Loucy (cell line): ENCODE measurements at regions not wholly inside any gene's neighbourhood (a gene's known extent, or its start where the extent isn't known, plus 50 kb on each side); places are given as distances from the start of the nearest gene placed in this dataset.

Source experiments
- H2AFZ ChIP-seq: fragments of 200-600 bp; sonication (generic); 2 replicates; pipeline ENCODE4 v1.6.0; 2016; ENCODE audit warnings: antibody characterized with exemption, mild to moderate bottlenecking, low read length, moderate library complexity
- H3F3A ChIP-seq: fragments of 200-600 bp; 2 replicates; pipeline ENCODE4 v1.6.0; 2016; ENCODE audit warnings: antibody characterized with exemption, low read depth, mild to moderate bottlenecking
- H3K27me3 ChIP-seq: fragments of 200-600 bp; sonication (generic); 2 replicates; pipeline ENCODE4 v1.6.1; 2014; ENCODE audit warnings: low read length, mild to moderate bottlenecking; ENCODE audit not compliant: insufficient read depth, poor library complexity, severe bottlenecking
- H3K36me3 ChIP-seq: fragments of 200-600 bp; sonication (generic); 2 replicates; pipeline ENCODE4 v1.6.1; 2016; ENCODE audit warnings: low read length; ENCODE audit not compliant: insufficient read depth
- H3K4me1 ChIP-seq: fragments of 200-600 bp; sonication (generic); 2 replicates; pipeline ENCODE4 v1.5.1; 2014; ENCODE audit warnings: low read length, mild to moderate bottlenecking; ENCODE audit not compliant: insufficient read depth, poor library complexity, severe bottlenecking
- H3K4me2 ChIP-seq: fragments of 200-600 bp; sonication (generic); 2 replicates; pipeline ENCODE4 v1.6.0; 2014; ENCODE audit warnings: antibody characterized with exemption, low read length, low read depth, mild to moderate bottlenecking; ENCODE audit not compliant: poor library complexity, severe bottlenecking
- H3K4me3 ChIP-seq: fragments of 200-600 bp; sonication (generic); 2 replicates; pipeline ENCODE4 v1.5.1; 2014; ENCODE audit warnings: low read length, mild to moderate bottlenecking, mixed read lengths; ENCODE audit not compliant: poor library complexity, severe bottlenecking
- H3K79me2 ChIP-seq: fragments of 200-600 bp; sonication (generic); 2 replicates; pipeline ENCODE4 v1.6.1; 2014; ENCODE audit warnings: low read length; ENCODE audit not compliant: insufficient read depth
- H3K9ac ChIP-seq: fragments of 200-600 bp; sonication (generic); 2 replicates; pipeline ENCODE4 v1.6.0; 2014; ENCODE audit warnings: mild to moderate bottlenecking, low read depth, low read length, moderate library complexity; ENCODE audit not compliant: poor library complexity, severe bottlenecking
- H3K9me2 ChIP-seq: fragments of 200-600 bp; sonication (generic); replicated peaks from 2 replicates; pipeline ENCODE4 v1.6.1; 2016; ENCODE audit warnings: low read depth, low read length, mixed read lengths
- H3K9me3 ChIP-seq: fragments of 200-600 bp; sonication (generic); 2 replicates; pipeline ENCODE4 v1.6.1; 2014; ENCODE audit warnings: mild to moderate bottlenecking, antibody characterized with exemption, low read length, low read depth; ENCODE audit not compliant: insufficient read depth
- H4K20me1 ChIP-seq: fragments of 200-600 bp; sonication (generic); 2 replicates; pipeline ENCODE4 v1.6.0; 2014; ENCODE audit warnings: antibody characterized with exemption, low read length, mild to moderate bottlenecking; ENCODE audit not compliant: insufficient read depth, poor library complexity, severe bottlenecking
- EZH2phosphoT487 ChIP-seq: fragments of 200-600 bp; IDR thresholded peaks from 2 replicates; pipeline ENCODE4 v1.6.1; 2018; ENCODE audit warnings: antibody characterized with exemption, mild to moderate bottlenecking, moderate library complexity, borderline replicate concordance
- TF ChIP-seq, protein P1 (sequence below): fragments of 200-600 bp; sonication (generic); conservative IDR thresholded peaks from 2 replicates; pipeline ENCODE4 v1.5.1; 2014; ENCODE audit warnings: mild to moderate bottlenecking, antibody characterized with exemption, low read length

- Histone ChIP-seq H3K4me2 (no peak overlapping the region), H3F3A (no peaks in the 10 kb centered on the region), H4K20me1 (no peaks in the 10 kb centered on the region), H3K9me2 (no peaks in the 10 kb centered on the region), H3K9me3 (no peaks in the 10 kb centered on the region), H3K36me3 (no peaks in the 10 kb centered on the region), H3K9ac (no peak overlapping the region), H3K4me3 (no peak overlapping the region), H3K27me3 (no peaks in the 10 kb centered on the region), H3K79me2 (no peaks in the 10 kb centered on the region), H2AFZ (no peak overlapping the region), H3K4me1 (no peaks in the 10 kb centered on the region)
- no peak for TF ChIP-seq EZH2phosphoT487
- TF ChIP-seq, protein P1, sequence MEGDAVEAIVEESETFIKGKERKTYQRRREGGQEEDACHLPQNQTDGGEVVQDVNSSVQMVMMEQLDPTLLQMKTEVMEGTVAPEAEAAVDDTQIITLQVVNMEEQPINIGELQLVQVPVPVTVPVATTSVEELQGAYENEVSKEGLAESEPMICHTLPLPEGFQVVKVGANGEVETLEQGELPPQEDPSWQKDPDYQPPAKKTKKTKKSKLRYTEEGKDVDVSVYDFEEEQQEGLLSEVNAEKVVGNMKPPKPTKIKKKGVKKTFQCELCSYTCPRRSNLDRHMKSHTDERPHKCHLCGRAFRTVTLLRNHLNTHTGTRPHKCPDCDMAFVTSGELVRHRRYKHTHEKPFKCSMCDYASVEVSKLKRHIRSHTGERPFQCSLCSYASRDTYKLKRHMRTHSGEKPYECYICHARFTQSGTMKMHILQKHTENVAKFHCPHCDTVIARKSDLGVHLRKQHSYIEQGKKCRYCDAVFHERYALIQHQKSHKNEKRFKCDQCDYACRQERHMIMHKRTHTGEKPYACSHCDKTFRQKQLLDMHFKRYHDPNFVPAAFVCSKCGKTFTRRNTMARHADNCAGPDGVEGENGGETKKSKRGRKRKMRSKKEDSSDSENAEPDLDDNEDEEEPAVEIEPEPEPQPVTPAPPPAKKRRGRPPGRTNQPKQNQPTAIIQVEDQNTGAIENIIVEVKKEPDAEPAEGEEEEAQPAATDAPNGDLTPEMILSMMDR: no peak
Observed at GRCh38 chr3:117350371-117350770, 640.8 kb downstream of the TUSC7 start.

GRCh38 chr3:117355566-117355965 is 646.0 kb downstream of the TUSC7 start:
- Histone ChIP-seq H2AFZ (no peak overlapping the region), H3K4me2 (no peak overlapping the region), H4K20me1 (no peaks in the 10 kb centered on the region), H3K9me2 (no peaks in the 10 kb centered on the region), H3K27me3 (no peaks in the 10 kb centered on the region), H3K9ac (no peak overlapping the region), H3K36me3 (no peaks in the 10 kb centered on the region), H3K4me3 (no peak overlapping the region), H3F3A (no peaks in the 10 kb centered on the region), H3K9me3 (no peaks in the 10 kb centered on the region; the same call in 1 of the 2 replicates), H3K79me2 (no peaks in the 10 kb centered on the region), H3K4me1 (no peaks in the 10 kb centered on the region)
- TF ChIP-seq, protein P1: no peak; the same call in 1 of the 2 replicates
- TF ChIP-seq EZH2phosphoT487: no peak

DNA sequence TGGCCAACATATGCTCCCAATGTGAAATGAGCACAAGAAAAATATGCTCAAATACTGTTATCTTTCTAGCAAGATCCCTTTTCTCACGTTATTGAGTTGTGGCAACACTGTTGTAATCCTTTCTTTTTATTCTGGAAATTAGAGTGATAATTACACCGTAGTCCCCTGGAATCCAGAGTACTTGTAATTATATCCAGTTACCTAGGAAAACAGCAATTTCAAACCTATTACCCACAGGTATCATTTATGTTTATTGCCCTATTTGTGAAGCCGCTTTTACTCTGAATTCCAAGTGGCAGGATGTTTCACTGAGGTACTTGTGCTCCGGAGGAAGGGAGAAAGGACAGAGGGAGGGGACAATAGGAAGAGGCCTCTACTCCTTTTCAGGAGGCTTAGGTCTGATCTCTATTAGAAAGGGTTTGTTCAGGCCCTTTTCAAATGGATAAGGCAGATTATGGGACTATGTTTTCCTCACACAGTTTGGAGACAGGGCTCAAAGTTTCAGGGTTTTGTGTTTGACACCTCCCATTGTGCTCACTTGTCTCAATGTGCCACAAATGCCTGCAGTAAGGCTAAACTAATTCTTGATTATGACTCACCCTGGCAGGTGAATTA is 646.6 kb downstream of the TUSC7 start:
- Histone ChIP-seq H4K20me1 (no peaks in the 10 kb centered on the region), H3K9me3 (no peaks in the 10 kb centered on the region; the same call in 1 of the 2 replicates), H3K9ac (no peak overlapping the region), H3K9me2 (no peaks in the 10 kb centered on the region), H3K4me1 (no peaks in the 10 kb centered on the region), H2AFZ (no peak overlapping the region), H3K36me3 (no peaks in the 10 kb centered on the region), H3F3A (no peaks in the 10 kb centered on the region), H3K4me3 (no peak overlapping the region), H3K4me2 (no peak overlapping the region), H3K79me2 (no peaks in the 10 kb centered on the region), H3K27me3 (no peaks in the 10 kb centered on the region)
- no peak for TF ChIP-seq EZH2phosphoT487
- TF ChIP-seq, protein P1: no peak
